Neural progenitor cell (in vitro differentiated cells): ENCODE measurements at regions not wholly inside any gene's neighbourhood (a gene's known extent, or its start where the extent isn't known, plus 50 kb on each side); places are given as distances from the start of the nearest gene placed in this dataset.

Source experiments
- DNase-seq: peaks from one replicate; pipeline ENCODE4 v3.0.0-alpha.2; 2016; ENCODE audit warnings: low spot score
- H2AFZ ChIP-seq: fragments of 200-600 bp; sonication (generic); replicated peaks from 2 replicates; pipeline ENCODE4 v1.6.1; 2016; ENCODE audit warnings: antibody characterized with exemption
- H3F3A ChIP-seq: fragments of 200-600 bp; sonication (generic); 2 replicates; pipeline ENCODE4 v1.6.1; 2016; ENCODE audit warnings: antibody characterized with exemption, low read depth
- H3K27ac ChIP-seq: fragments of 200-600 bp; sonication (generic); 2 replicates; pipeline ENCODE4 v1.5.1; 2016; ENCODE audit warnings: mild to moderate bottlenecking
- H3K27me3 ChIP-seq: fragments of 200-600 bp; sonication (generic); 2 replicates; pipeline ENCODE4 v1.6.1; 2016; ENCODE audit warnings: mild to moderate bottlenecking, moderate library complexity
- H3K36me3 ChIP-seq: fragments of 200-600 bp; sonication (generic); 2 replicates; pipeline ENCODE4 v1.5.1; 2016
- H3K4me1 ChIP-seq: fragments of 200-600 bp; sonication (generic); 2 replicates; pipeline ENCODE4 v1.6.1; 2016; ENCODE audit warnings: mixed run types
- H3K4me2 ChIP-seq: fragments of 200-600 bp; sonication (generic); 2 replicates; pipeline ENCODE4 v1.6.1; 2016
- H3K4me3 ChIP-seq: fragments of 200-600 bp; sonication (generic); 2 replicates; pipeline ENCODE4 v1.5.1; 2016
- H3K79me2 ChIP-seq: fragments of 200-600 bp; sonication (generic); 2 replicates; pipeline ENCODE4 v1.6.1; 2016; ENCODE audit warnings: low read depth
- H3K9ac ChIP-seq: fragments of 200-600 bp; sonication (generic); 2 replicates; pipeline ENCODE4 v1.6.1; 2016
- H3K9me3 ChIP-seq: fragments of 200-600 bp; sonication (generic); 2 replicates; pipeline ENCODE4 v1.5.1; 2016; ENCODE audit warnings: low read depth
- H4K20me1 ChIP-seq: fragments of 200-600 bp; sonication (generic); 2 replicates; pipeline ENCODE4 v1.6.1; 2016; ENCODE audit warnings: low read depth
- H3K27ac Mint-ChIP-seq: 3 replicates; pipeline ENCODE4 v1.8.0; 2021; ENCODE audit warnings: mixed read lengths
- H3K27me3 Mint-ChIP-seq: 2 replicates; pipeline ENCODE4 v1.8.0; 2022; ENCODE audit warnings: low read depth, mild to moderate bottlenecking, inconsistent platforms, moderate library complexity, mixed read lengths; ENCODE audit not compliant: insufficient read depth
- H3K36me3 Mint-ChIP-seq: 3 replicates; pipeline ENCODE4 v1.8.0; 2021; ENCODE audit warnings: mixed read lengths
- H3K4me1 Mint-ChIP-seq: 3 replicates; pipeline ENCODE4 v1.8.0; 2021; ENCODE audit warnings: mixed read lengths
- H3K4me3 Mint-ChIP-seq: 3 replicates; pipeline ENCODE4 v1.8.0; 2021; ENCODE audit warnings: mild to moderate bottlenecking, moderate library complexity, mixed read lengths
- H3K9me3 Mint-ChIP-seq: 3 replicates; pipeline ENCODE4 v1.8.0; 2020; ENCODE audit warnings: mixed read lengths
- CTCF ChIP-seq: fragments of 200-600 bp; sonication (generic); IDR thresholded peaks from 2 replicates; pipeline ENCODE4 v1.5.1; 2017; ENCODE audit warnings: antibody characterized with exemption, mild to moderate bottlenecking
- EZH2 ChIP-seq: fragments of 200-600 bp; sonication (generic); IDR thresholded peaks from 2 replicates; pipeline ENCODE4 v1.6.1; 2017; ENCODE audit warnings: antibody characterized with exemption, mild to moderate bottlenecking, moderate library complexity
- EZH2phosphoT487 ChIP-seq: fragments of 200-600 bp; sonication (generic); IDR thresholded peaks from 2 replicates; pipeline ENCODE4 v1.6.1; 2017; ENCODE audit warnings: antibody characterized with exemption

- TF ChIP-seq EZH2phosphoT487 (no peak), EZH2 (no peak), CTCF (no peak)
- no peaks in the 10 kb centered on the region for H3K4me1 ChIP-seq
- no peaks in the 10 kb centered on the region for H3K27me3 ChIP-seq
- H3K4me3 Mint-ChIP-seq: no peak overlapping the region
- H3K9ac ChIP-seq: no peak overlapping the region
- H3K4me3 ChIP-seq: no peak overlapping the region
- H3K27ac Mint-ChIP-seq: no peak overlapping the region
- H3K4me2 ChIP-seq: no peak overlapping the region
- H3F3A ChIP-seq: no peaks in the 10 kb centered on the region
- peaks cover 6% of the 10 kb centered on the region for H3K27me3 Mint-ChIP-seq
- DNase-seq: no peak
- H2AFZ ChIP-seq: no peak overlapping the region
- no peaks in the 10 kb centered on the region for H3K79me2 ChIP-seq
- H3K27ac ChIP-seq: no peak overlapping the region
- H4K20me1 ChIP-seq: no peaks in the 10 kb centered on the region
- no peaks in the 10 kb centered on the region for H3K9me3 Mint-ChIP-seq
- H3K36me3 ChIP-seq: peaks cover 3% of the 10 kb centered on the region
- no peaks in the 10 kb centered on the region for H3K36me3 Mint-ChIP-seq
- peaks cover 5% of the 10 kb centered on the region for H3K9me3 ChIP-seq
- H3K4me1 Mint-ChIP-seq: no peaks in the 10 kb centered on the region
These were observed 1121.9 kb downstream of the CDH8 start for GRCh38 chr16:60914334-60914733.

GRCh38 chr16:60907645-60908044 is 1128.6 kb downstream of the CDH8 start:
- H3K9me3 ChIP-seq: peaks cover 5% of the 10 kb centered on the region
- peaks cover 6% of the 10 kb centered on the region for H3K27me3 Mint-ChIP-seq

GRCh38 chr16:60905811-60906210 is 1130.4 kb downstream of the CDH8 start:
- no peak overlapping the region for H3K27ac ChIP-seq
- peaks cover 15% of the 10 kb centered on the region for H3K4me1 ChIP-seq
- no peak overlapping the region for H3K4me3 ChIP-seq
- no peak for TF ChIP-seq CTCF
- TF ChIP-seq EZH2phosphoT487: no peak
- no peak for TF ChIP-seq EZH2
- H2AFZ ChIP-seq: no peak overlapping the region
- H3K27me3 Mint-ChIP-seq: peaks cover 4% of the 10 kb centered on the region
- peaks cover under 1% of the 10 kb centered on the region for H3K9me3 ChIP-seq
- H3K9ac ChIP-seq: no peak overlapping the region
- H4K20me1 ChIP-seq: no peaks in the 10 kb centered on the region
- no peak overlapping the region for H3K27ac Mint-ChIP-seq
- H3K4me2 ChIP-seq: peak overlapping the region; percentile 54
- H3K36me3 Mint-ChIP-seq: no peaks in the 10 kb centered on the region
- peak; percentile 74 for DNase-seq
- no peaks in the 10 kb centered on the region for H3K27me3 ChIP-seq
- H3K79me2 ChIP-seq: no peaks in the 10 kb centered on the region
- H3K9me3 Mint-ChIP-seq: no peaks in the 10 kb centered on the region
- H3K4me3 Mint-ChIP-seq: peak overlapping the region; percentile 43
- H3K4me1 Mint-ChIP-seq: peaks cover 11% of the 10 kb centered on the region
- peaks cover under 1% of the 10 kb centered on the region for H3K36me3 ChIP-seq
- H3F3A ChIP-seq: no peaks in the 10 kb centered on the region

More at GRCh38 chr16:60907645-60908044, 1128.6 kb downstream of the CDH8 start:
- Mint-ChIP-seq H3K27ac (no peak overlapping the region), H3K36me3 (no peaks in the 10 kb centered on the region), H3K4me1 (peaks cover 11% of the 10 kb centered on the region), H3K4me3 (no peak overlapping the region), H3K9me3 (no peaks in the 10 kb centered on the region)
- H3K27ac ChIP-seq: no peak overlapping the region
- H3K4me2 ChIP-seq: no peak overlapping the region
- TF ChIP-seq EZH2phosphoT487: no peak
- no peak for TF ChIP-seq EZH2
- TF ChIP-seq CTCF: peak; percentile 29
- H3K4me1 ChIP-seq: peaks cover 13% of the 10 kb centered on the region
- no peak overlapping the region for H2AFZ ChIP-seq
- H3K9ac ChIP-seq: no peak overlapping the region
- peaks cover 3% of the 10 kb centered on the region for H3K36me3 ChIP-seq
- no peaks in the 10 kb centered on the region for H3K79me2 ChIP-seq
- no peak for DNase-seq
- H3K4me3 ChIP-seq: no peak overlapping the region
- H4K20me1 ChIP-seq: no peaks in the 10 kb centered on the region
- H3K27me3 ChIP-seq: no peaks in the 10 kb centered on the region
- no peaks in the 10 kb centered on the region for H3F3A ChIP-seq
